IMR-90 (cell line): ENCODE measurements at regions not wholly inside any gene's neighbourhood (a gene's known extent, or its start where the extent isn't known, plus 50 kb on each side); places are given as distances from the start of the nearest gene placed in this dataset.

ENCODE experiments used
- ATAC-seq: fragments of 200-7000 bp; cut with Tn5 transposase; 2 replicates; pipeline ENCODE4 v1.9.1; 2020; ENCODE audit warnings: low read depth, mild to moderate bottlenecking, moderate library complexity
- BruUV-seq: library from RNA; stranded (reverse); fragments of 400-500 nt; replicated peaks from 2 replicates; lab custom pipeline; 2021; lab: Mats Ljungman, UMichigan
- CTCF ChIA-PET: fragments of 300-600 bp; formaldehyde crosslinking; extraction: SDS; loops from one replicate; lab custom pipeline; 2021; ENCODE audit warnings: antibody characterized with exemption; lab: Yijun Ruan, JAX
- POLR2A ChIA-PET: fragments of 300-600 bp; sonication (Branson Sonifier 250); formaldehyde crosslinking; loops from one replicate; lab custom pipeline; 2022; ENCODE audit warnings: antibody characterized with exemption; ENCODE audit not compliant: unreplicated experiment; lab: Charles Lee
- DNase-seq: peaks from one replicate; pipeline ENCODE4 v3.0.0; 2013
- H2AFZ ChIP-seq: replicated peaks from 2 replicates; pipeline ENCODE3; 2013; ENCODE audit warnings: low read length, mild to moderate bottlenecking; ENCODE audit not compliant: poor library complexity
- H2AK5ac ChIP-seq: 2 replicates; pipeline ENCODE4 v1.6.1; 2013; ENCODE audit warnings: low read depth, low read length, inconsistent platforms
- H2AK9ac ChIP-seq: replicated peaks from 2 replicates; pipeline ENCODE3; 2013; ENCODE audit warnings: mild to moderate bottlenecking, low read depth, low read length, moderate library complexity; ENCODE audit not compliant: poor library complexity
- H2BK120ac ChIP-seq: 2 replicates; pipeline ENCODE4 v1.6.1; 2013; ENCODE audit warnings: low read depth, low read length, inconsistent platforms
- H2BK15ac ChIP-seq: 3 replicates; pipeline ENCODE4 v1.6.1; 2013; ENCODE audit warnings: low read depth, low read length, inconsistent platforms
- H2BK20ac ChIP-seq: 2 replicates; pipeline ENCODE4 v1.6.1; 2013; ENCODE audit warnings: low read depth, mild to moderate bottlenecking, inconsistent platforms, low read length, moderate library complexity
- H2BK5ac ChIP-seq: 2 replicates; pipeline ENCODE4 v1.6.1; 2013; ENCODE audit warnings: mild to moderate bottlenecking, low read depth, low read length, inconsistent platforms; ENCODE audit not compliant: poor library complexity, severe bottlenecking
- H3K14ac ChIP-seq: replicated peaks from 2 replicates; pipeline ENCODE4 v1.6.1; 2013; ENCODE audit warnings: low read depth, low read length, inconsistent platforms
- H3K18ac ChIP-seq: 2 replicates; pipeline ENCODE4 v1.6.1; 2013; ENCODE audit warnings: low read depth, low read length, control low read depth
- H3K23ac ChIP-seq: 2 replicates; pipeline ENCODE4 v1.6.1; 2013; ENCODE audit warnings: low read depth, low read length, inconsistent platforms
- H3K27ac ChIP-seq: 2 replicates; pipeline ENCODE4 v1.5.1; 2013; ENCODE audit warnings: mild to moderate bottlenecking, control low read depth, low read length; ENCODE audit not compliant: insufficient read depth
- H3K27me3 ChIP-seq: 2 replicates; pipeline ENCODE4 v1.6.1; 2013; ENCODE audit warnings: low read length; ENCODE audit not compliant: control insufficient read depth, insufficient read depth
- H3K36me3 ChIP-seq: 2 replicates; pipeline ENCODE4 v1.6.1; 2013; ENCODE audit warnings: low read length, mixed read lengths; ENCODE audit not compliant: control insufficient read depth, insufficient read depth
- H3K4ac ChIP-seq: 2 replicates; pipeline ENCODE4 v1.6.1; 2013; ENCODE audit warnings: low read depth, low read length, inconsistent platforms
- H3K4me1 ChIP-seq: 2 replicates; pipeline ENCODE4 v1.6.1; 2013; ENCODE audit warnings: low read length, mixed read lengths; ENCODE audit not compliant: control insufficient read depth, insufficient read depth
- H3K4me2 ChIP-seq: 2 replicates; pipeline ENCODE4 v1.6.1; 2013; ENCODE audit warnings: low read depth, mild to moderate bottlenecking, control low read depth, low read length, moderate library complexity
- H3K4me3 ChIP-seq: 2 replicates; pipeline ENCODE4 v1.5.1; 2013; ENCODE audit warnings: low read depth, mild to moderate bottlenecking, control low read depth, low read length, moderate library complexity; ENCODE audit not compliant: insufficient read depth
- H3K56ac ChIP-seq: 2 replicates; pipeline ENCODE4 v1.6.1; 2013; ENCODE audit warnings: low read length, inconsistent platforms; ENCODE audit not compliant: insufficient read depth; ENCODE audit errors: extremely low read depth
- H3K79me1 ChIP-seq, 2 experiments: 2 replicates each; pipeline ENCODE4 v1.6.1; 2013; ENCODE audit warnings: low read length in 2 of 2, inconsistent platforms in 1 of 2, low read depth in 1 of 2
- H3K9ac ChIP-seq: 2 replicates; pipeline ENCODE4 v1.6.1; 2013; ENCODE audit warnings: low read depth, low read length, control low read depth
- H3K9me1 ChIP-seq: 2 replicates; pipeline ENCODE4 v1.6.1; 2013; ENCODE audit warnings: low read length, inconsistent platforms; ENCODE audit not compliant: insufficient read depth
- H3K9me3 ChIP-seq: 2 replicates; pipeline ENCODE4 v1.6.1; 2013; ENCODE audit warnings: low read length; ENCODE audit not compliant: control insufficient read depth, insufficient read depth
- H4K20me1 ChIP-seq: 2 replicates; pipeline ENCODE4 v1.6.1; 2013; ENCODE audit warnings: low read length, inconsistent platforms; ENCODE audit not compliant: insufficient read depth
- H4K5ac ChIP-seq: 2 replicates; pipeline ENCODE4 v1.6.1; 2013; ENCODE audit warnings: mild to moderate bottlenecking, low read depth, low read length, control low read depth
- H4K8ac ChIP-seq, 2 experiments: 2 replicates each; pipeline ENCODE4 v1.6.1; 2013; ENCODE audit warnings: low read depth in 2 of 2, low read length in 2 of 2, control low read depth in 1 of 2, inconsistent platforms in 1 of 2
- H4K91ac ChIP-seq: 2 replicates; pipeline ENCODE4 v1.6.1; 2013; ENCODE audit warnings: low read depth, low read length, inconsistent platforms; ENCODE audit not compliant: insufficient read depth
- BHLHE40 ChIP-seq: fragments of 150-350 bp; IDR thresholded peaks from 2 replicates; pipeline ENCODE4 v1.6.1; 2016; ENCODE audit warnings: mild to moderate bottlenecking, low read depth, low read length
- CEBPB ChIP-seq: IDR thresholded peaks from 2 replicates; pipeline ENCODE4 v1.6.1; 2012; ENCODE audit warnings: low read depth, low read length, improper control_type of control experiment
- CHD1 ChIP-seq: IDR thresholded peaks from 2 replicates; pipeline ENCODE4 v1.6.1; 2012; ENCODE audit warnings: low read depth, low read length, improper control_type of control experiment
- ELK1 ChIP-seq: fragments of 150-350 bp; IDR thresholded peaks from 2 replicates; pipeline ENCODE4 v1.6.1; 2016; ENCODE audit warnings: low read depth, mild to moderate bottlenecking, low read length, moderate library complexity, borderline replicate concordance
- FOS ChIP-seq: fragments of 150-350 bp; IDR thresholded peaks from 2 replicates; pipeline ENCODE4 v1.6.1; 2016; ENCODE audit warnings: low read depth, low read length
- MAFK ChIP-seq: IDR thresholded peaks from 2 replicates; pipeline ENCODE4 v1.6.1; 2012; ENCODE audit warnings: low read depth, low read length, improper control_type of control experiment
- MAZ ChIP-seq: IDR thresholded peaks from 2 replicates; pipeline ENCODE4 v1.6.1; 2012; ENCODE audit warnings: low read depth, mild to moderate bottlenecking, low read length, improper control_type of control experiment, moderate library complexity, borderline replicate concordance
- MXI1 ChIP-seq: IDR thresholded peaks from 2 replicates; pipeline ENCODE4 v1.6.1; 2012; ENCODE audit warnings: low read depth, mild to moderate bottlenecking, low read length, moderate library complexity, borderline replicate concordance
- NFE2L2 ChIP-seq: fragments of 150-350 bp; IDR thresholded peaks from 2 replicates; pipeline ENCODE4 v1.6.1; 2016; ENCODE audit warnings: low read depth, mild to moderate bottlenecking, low read length
- POLR2A ChIP-seq: IDR thresholded peaks from 2 replicates; pipeline ENCODE4 v1.6.1; 2012; ENCODE audit warnings: mild to moderate bottlenecking, low read depth, low read length
- RAD21 ChIP-seq: IDR thresholded peaks from 2 replicates; pipeline ENCODE4 v1.6.1; 2012; ENCODE audit warnings: low read length, improper control_type of control experiment
- RCOR1 ChIP-seq: IDR thresholded peaks from 2 replicates; pipeline ENCODE4 v1.6.1; 2012; ENCODE audit warnings: mild to moderate bottlenecking, low read length, improper control_type of control experiment; ENCODE audit not compliant: insufficient replicate concordance
- RFX5 ChIP-seq: IDR thresholded peaks from 2 replicates; pipeline ENCODE4 v1.8.0; 2012; ENCODE audit warnings: low read depth, mild to moderate bottlenecking, low read length, moderate library complexity
- SMC3 ChIP-seq: fragments of 150-350 bp; IDR thresholded peaks from 2 replicates; pipeline ENCODE4 v1.6.1; 2016; ENCODE audit warnings: low read depth, mild to moderate bottlenecking, antibody characterized with exemption, low read length, moderate library complexity
- WGBS, 2 experiments: methylation state at CpG; one replicate each; pipeline versions ENCODE4 v1.1.5 to v1.1.7; 2013; ENCODE audit warnings: missing lambda C conversion rate in 2 of 2; ENCODE audit not compliant: insufficient read length in 1 of 2; ENCODE audit errors: extremely low coverage in 2 of 2; 5-methylcytosine and 5-hydroxymethylcytosine counted together
- dilution Hi-C: fragments of 300-500 bp; cut with HindIII; formaldehyde crosslinking; loops from one replicate; pipeline ENCODE4 v1.14.3; 2018; ENCODE audit warnings: low sequenced_read_pairs; ENCODE audit not compliant: unreplicated experiment
- in situ Hi-C: fragments of 300-500 bp; cut with MboI; formaldehyde crosslinking; loops from 3 replicates; pipeline ENCODE4 v1.14.3; 2019; ENCODE audit warnings: low sequenced_read_pairs, inconsistent platforms, mixed read lengths
- intact Hi-C: fragments of 100-400 bp; cut with micrococcal nuclease; formaldehyde crosslinking; loops from 2 replicates; pipeline ENCODE4 v1.10.0; 2022
- TF ChIP-seq, protein P1 (sequence below): fragments of 150-350 bp; IDR thresholded peaks from 2 replicates; pipeline ENCODE4 v1.6.1; 2017; ENCODE audit warnings: mild to moderate bottlenecking, antibody characterized with exemption, low read length, low read depth

DNA sequence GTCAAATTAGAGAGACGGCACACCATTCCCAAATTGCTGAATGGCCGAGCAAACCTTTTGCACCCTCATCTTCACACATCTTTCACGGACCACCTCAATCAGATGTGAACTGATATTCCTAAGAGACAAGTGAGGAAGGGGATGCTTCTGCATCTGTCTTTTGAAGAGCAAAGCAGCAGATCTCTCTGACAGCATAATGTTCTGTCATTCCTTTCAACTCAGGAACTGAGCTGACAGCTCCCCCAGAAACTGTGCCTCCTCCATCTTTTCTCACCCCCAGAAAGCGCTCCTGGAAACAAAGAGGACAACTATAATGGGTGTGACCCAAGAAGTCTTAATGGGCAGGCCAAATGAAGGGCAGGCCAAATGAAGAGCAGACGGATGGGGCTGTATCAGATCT, 256.4 kb downstream of the C1orf94 start:
- H3K9me3 ChIP-seq: peaks cover 32% of the 10 kb centered on the region
- H4K5ac ChIP-seq: no peak overlapping the region
- H3K4me2 ChIP-seq: no peak overlapping the region
- no TSS peak for BruUV-seq
- no peak overlapping the region for H3K27ac ChIP-seq
- ChIA-PET CTCF (no interaction called here), POLR2A (no interaction called here)
- no peak overlapping the region for H2BK15ac ChIP-seq
- dilution Hi-C loops: no loop called here
- DNase-seq (no peak), ATAC-seq (no peak)
- H3K4ac ChIP-seq: no peak overlapping the region
- H3K36me3 ChIP-seq: no peaks in the 10 kb centered on the region
- H3K56ac ChIP-seq: no peak overlapping the region
- no CpG with 5 or more reads among the region's 5 CpGs for WGBS, 2 experiments
- no peak overlapping the region for H3K18ac ChIP-seq
- H3K4me1 ChIP-seq: no peaks in the 10 kb centered on the region
- H2BK20ac ChIP-seq: no peak overlapping the region
- no peak overlapping the region for H2AFZ ChIP-seq
- no peaks in the 10 kb centered on the region for H3K79me1 ChIP-seq
- H4K8ac ChIP-seq: no peak overlapping the region
- no peak overlapping the region for H2BK5ac ChIP-seq
- no peak overlapping the region for H4K91ac ChIP-seq
- H3K14ac ChIP-seq: no peak overlapping the region
- H3K4me3 ChIP-seq: no peak overlapping the region
- no peak overlapping the region for H2BK120ac ChIP-seq
- in situ Hi-C loops: no loop called here
- no peaks in the 10 kb centered on the region for H4K20me1 ChIP-seq
- H3K9me1 ChIP-seq: no peaks in the 10 kb centered on the region
- H2AK5ac ChIP-seq: no peak overlapping the region
- H2AK9ac ChIP-seq: no peak overlapping the region
- H3K23ac ChIP-seq: no peak overlapping the region
- no peak for TF ChIP-seq CEBPB
- TF ChIP-seq RAD21: no peak
- no peak for TF ChIP-seq CHD1
- no peak for TF ChIP-seq NFE2L2
- TF ChIP-seq ELK1: no peak
- no peak for TF ChIP-seq MAFK
- TF ChIP-seq MAZ: no peak
- no peak for TF ChIP-seq SMC3
- no peak for TF ChIP-seq POLR2A
- TF ChIP-seq RCOR1: no peak
- TF ChIP-seq RFX5: no peak
- TF ChIP-seq BHLHE40: no peak
- TF ChIP-seq FOS: no peak
- TF ChIP-seq, protein P1, sequence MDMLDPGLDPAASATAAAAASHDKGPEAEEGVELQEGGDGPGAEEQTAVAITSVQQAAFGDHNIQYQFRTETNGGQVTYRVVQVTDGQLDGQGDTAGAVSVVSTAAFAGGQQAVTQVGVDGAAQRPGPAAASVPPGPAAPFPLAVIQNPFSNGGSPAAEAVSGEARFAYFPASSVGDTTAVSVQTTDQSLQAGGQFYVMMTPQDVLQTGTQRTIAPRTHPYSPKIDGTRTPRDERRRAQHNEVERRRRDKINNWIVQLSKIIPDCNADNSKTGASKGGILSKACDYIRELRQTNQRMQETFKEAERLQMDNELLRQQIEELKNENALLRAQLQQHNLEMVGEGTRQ: no peak
- TF ChIP-seq MXI1: no peak
- H3K9ac ChIP-seq: no peak overlapping the region
- intact Hi-C loops: no loop called here
- H3K27me3 ChIP-seq: no peaks in the 10 kb centered on the region
